A549 (cell line): ENCODE measurements at regions not wholly inside any gene's neighbourhood (a gene's known extent, or its start where the extent isn't known, plus 50 kb on each side); places are given as distances from the start of the nearest gene placed in this dataset.

Experiments used
- CHD2 ChIP-seq: fragments of 150-350 bp; IDR thresholded peaks from 2 replicates; pipeline ENCODE4 v1.6.1; 2014; ENCODE audit warnings: low read length; ENCODE audit not compliant: partially characterized antibody
- FOSL2 ChIP-seq, 2 experiments: fragments of 450-650 bp in 1 of 2; fragments of >200 bp in 1 of 2; sonication (Bioruptor Twin) in 1 of 2; formaldehyde crosslinking; IDR thresholded peaks; 2 replicates each; pipeline versions ENCODE4 v1.5.0 to v1.6.1; 2016 to 2020; ENCODE audit warnings: mild to moderate bottlenecking in 1 of 2, moderate library complexity in 1 of 2
- HOXB13 ChIP-seq: fragments of 250-450 bp; sonication (Bioruptor Pico); IDR thresholded peaks from 2 replicates; pipeline ENCODE4 v1.5.0; 2020; ENCODE audit warnings: low read depth, mild to moderate bottlenecking, moderate library complexity
- POLR2A ChIP-seq: IDR thresholded peaks from 2 replicates; pipeline ENCODE4 v1.6.1; 2012; ENCODE audit warnings: mild to moderate bottlenecking, low read length
- ZSCAN20 ChIP-seq: fragments of 250-450 bp; sonication (Bioruptor Pico); IDR thresholded peaks from 2 replicates; pipeline ENCODE4 v1.8.0; 2022; ENCODE audit warnings: mild to moderate bottlenecking, moderate library complexity
- TF ChIP-seq, protein P1 (sequence below): fragments of 200-600 bp; sonication (generic); IDR thresholded peaks from 2 replicates; pipeline ENCODE4 v1.6.1; 2016; ENCODE audit warnings: antibody characterized with exemption, mild to moderate bottlenecking, moderate library complexity
- TF ChIP-seq, protein P2 (sequence below): fragments of >200 bp; sonication (Bioruptor Twin); formaldehyde crosslinking; IDR thresholded peaks from 3 replicates; pipeline ENCODE4 v1.5.1; 2016

DNA sequence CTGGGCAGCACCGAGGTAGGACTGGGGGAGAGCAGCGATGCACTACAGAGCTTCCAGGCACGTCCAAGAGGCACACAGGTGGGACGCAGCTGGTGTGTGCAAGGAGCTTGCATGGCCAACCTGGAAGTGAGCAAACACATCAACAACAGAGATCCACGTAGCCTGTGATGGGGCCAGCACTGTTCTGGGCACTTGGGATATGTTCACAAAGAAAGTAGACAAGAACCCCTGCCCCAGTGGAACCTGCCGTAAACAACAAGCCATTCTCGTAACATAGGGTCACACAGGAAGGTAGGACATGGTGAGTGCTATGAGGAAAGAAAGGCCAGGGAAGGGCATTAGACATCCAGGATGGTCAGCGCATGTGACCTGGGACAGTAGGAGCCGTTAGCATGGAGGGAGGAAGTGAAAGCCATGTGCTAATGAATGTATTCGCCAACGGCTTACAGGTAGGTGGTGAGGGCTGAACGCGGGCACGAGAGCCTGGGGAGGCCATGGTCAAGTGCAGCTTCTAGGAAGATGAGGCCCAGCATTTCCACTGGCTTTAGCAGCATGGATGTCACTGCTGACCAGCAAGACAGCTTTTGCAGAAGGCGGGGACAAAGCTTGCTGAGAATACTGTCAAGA, 105.5 kb downstream of the TEX26 start:
- no peak for TF ChIP-seq FOSL2 (IDR thresholded peaks at IDR 0.05)
- no peak for TF ChIP-seq FOSL2 (CRISPR knock-in tag; IDR thresholded peaks at IDR 0.05)
- TF ChIP-seq, protein P1, sequence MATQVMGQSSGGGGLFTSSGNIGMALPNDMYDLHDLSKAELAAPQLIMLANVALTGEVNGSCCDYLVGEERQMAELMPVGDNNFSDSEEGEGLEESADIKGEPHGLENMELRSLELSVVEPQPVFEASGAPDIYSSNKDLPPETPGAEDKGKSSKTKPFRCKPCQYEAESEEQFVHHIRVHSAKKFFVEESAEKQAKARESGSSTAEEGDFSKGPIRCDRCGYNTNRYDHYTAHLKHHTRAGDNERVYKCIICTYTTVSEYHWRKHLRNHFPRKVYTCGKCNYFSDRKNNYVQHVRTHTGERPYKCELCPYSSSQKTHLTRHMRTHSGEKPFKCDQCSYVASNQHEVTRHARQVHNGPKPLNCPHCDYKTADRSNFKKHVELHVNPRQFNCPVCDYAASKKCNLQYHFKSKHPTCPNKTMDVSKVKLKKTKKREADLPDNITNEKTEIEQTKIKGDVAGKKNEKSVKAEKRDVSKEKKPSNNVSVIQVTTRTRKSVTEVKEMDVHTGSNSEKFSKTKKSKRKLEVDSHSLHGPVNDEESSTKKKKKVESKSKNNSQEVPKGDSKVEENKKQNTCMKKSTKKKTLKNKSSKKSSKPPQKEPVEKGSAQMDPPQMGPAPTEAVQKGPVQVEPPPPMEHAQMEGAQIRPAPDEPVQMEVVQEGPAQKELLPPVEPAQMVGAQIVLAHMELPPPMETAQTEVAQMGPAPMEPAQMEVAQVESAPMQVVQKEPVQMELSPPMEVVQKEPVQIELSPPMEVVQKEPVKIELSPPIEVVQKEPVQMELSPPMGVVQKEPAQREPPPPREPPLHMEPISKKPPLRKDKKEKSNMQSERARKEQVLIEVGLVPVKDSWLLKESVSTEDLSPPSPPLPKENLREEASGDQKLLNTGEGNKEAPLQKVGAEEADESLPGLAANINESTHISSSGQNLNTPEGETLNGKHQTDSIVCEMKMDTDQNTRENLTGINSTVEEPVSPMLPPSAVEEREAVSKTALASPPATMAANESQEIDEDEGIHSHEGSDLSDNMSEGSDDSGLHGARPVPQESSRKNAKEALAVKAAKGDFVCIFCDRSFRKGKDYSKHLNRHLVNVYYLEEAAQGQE: no peak
- TF ChIP-seq, protein P2, sequence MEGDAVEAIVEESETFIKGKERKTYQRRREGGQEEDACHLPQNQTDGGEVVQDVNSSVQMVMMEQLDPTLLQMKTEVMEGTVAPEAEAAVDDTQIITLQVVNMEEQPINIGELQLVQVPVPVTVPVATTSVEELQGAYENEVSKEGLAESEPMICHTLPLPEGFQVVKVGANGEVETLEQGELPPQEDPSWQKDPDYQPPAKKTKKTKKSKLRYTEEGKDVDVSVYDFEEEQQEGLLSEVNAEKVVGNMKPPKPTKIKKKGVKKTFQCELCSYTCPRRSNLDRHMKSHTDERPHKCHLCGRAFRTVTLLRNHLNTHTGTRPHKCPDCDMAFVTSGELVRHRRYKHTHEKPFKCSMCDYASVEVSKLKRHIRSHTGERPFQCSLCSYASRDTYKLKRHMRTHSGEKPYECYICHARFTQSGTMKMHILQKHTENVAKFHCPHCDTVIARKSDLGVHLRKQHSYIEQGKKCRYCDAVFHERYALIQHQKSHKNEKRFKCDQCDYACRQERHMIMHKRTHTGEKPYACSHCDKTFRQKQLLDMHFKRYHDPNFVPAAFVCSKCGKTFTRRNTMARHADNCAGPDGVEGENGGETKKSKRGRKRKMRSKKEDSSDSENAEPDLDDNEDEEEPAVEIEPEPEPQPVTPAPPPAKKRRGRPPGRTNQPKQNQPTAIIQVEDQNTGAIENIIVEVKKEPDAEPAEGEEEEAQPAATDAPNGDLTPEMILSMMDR: no peak
- TF ChIP-seq HOXB13 (CRISPR knock-in tag): no peak
- no peak for TF ChIP-seq POLR2A
- no peak for TF ChIP-seq ZSCAN20 (CRISPR knock-in tag)
- no peak for TF ChIP-seq CHD2
